Activated B cell treated with CpG ODN at 0.5 μM for 24 hours (primary cell): ENCODE measurements at regions not wholly inside any gene's neighbourhood (a gene's known extent, or its start where the extent isn't known, plus 50 kb on each side); places are given as distances from the start of the nearest gene placed in this dataset.

Experiments used
- ATAC-seq: fragments of 200-7000 bp; cut with Tn5 transposase; one replicate; pipeline ENCODE4 v1.10.0; 2021; ENCODE audit warnings: low read depth, mild to moderate bottlenecking, moderate library complexity
- CTCF ChIA-PET: fragments of 350-600 bp; sonication (Branson Sonifier 250); formaldehyde crosslinking; loops from one replicate; lab custom pipeline; 2021; ENCODE audit warnings: antibody characterized with exemption; lab: Charles Lee
- POLR2A ChIA-PET: fragments of 350-600 bp; sonication (Branson Sonifier 250); formaldehyde crosslinking; loops from one replicate; lab custom pipeline; 2021; ENCODE audit warnings: antibody characterized with exemption; lab: Charles Lee
- DNase-seq: peaks from one replicate; pipeline ENCODE4 v3.0.0; 2022
- H3K27ac Mint-ChIP-seq: one replicate; pipeline ENCODE4 v1.8.0; 2020; ENCODE audit warnings: mixed read lengths
- H3K27me3 Mint-ChIP-seq: one replicate; pipeline ENCODE4 v1.8.0; 2021; ENCODE audit warnings: mixed read lengths
- H3K36me3 Mint-ChIP-seq: one replicate; pipeline ENCODE4 v1.8.0; 2021; ENCODE audit warnings: low read depth, mixed read lengths
- H3K4me1 Mint-ChIP-seq: one replicate; pipeline ENCODE4 v1.8.0; 2021; ENCODE audit warnings: mixed read lengths
- H3K4me3 Mint-ChIP-seq: one replicate; pipeline ENCODE4 v1.8.0; 2020; ENCODE audit warnings: mild to moderate bottlenecking, mixed read lengths
- H3K9me3 Mint-ChIP-seq: one replicate; pipeline ENCODE4 v1.8.0; 2020; ENCODE audit warnings: mixed read lengths
- intact Hi-C: fragments of 100-400 bp; cut with micrococcal nuclease; formaldehyde crosslinking; loops from one replicate; pipeline ENCODE4 v1.15.1; 2024
- TF ChIP-seq, protein P1 (sequence below): fragments of 200-600 bp; IDR thresholded peaks from one replicate; pipeline ENCODE4 v1.8.0; 2022; ENCODE audit warnings: antibody characterized with exemption, mild to moderate bottlenecking

DNA sequence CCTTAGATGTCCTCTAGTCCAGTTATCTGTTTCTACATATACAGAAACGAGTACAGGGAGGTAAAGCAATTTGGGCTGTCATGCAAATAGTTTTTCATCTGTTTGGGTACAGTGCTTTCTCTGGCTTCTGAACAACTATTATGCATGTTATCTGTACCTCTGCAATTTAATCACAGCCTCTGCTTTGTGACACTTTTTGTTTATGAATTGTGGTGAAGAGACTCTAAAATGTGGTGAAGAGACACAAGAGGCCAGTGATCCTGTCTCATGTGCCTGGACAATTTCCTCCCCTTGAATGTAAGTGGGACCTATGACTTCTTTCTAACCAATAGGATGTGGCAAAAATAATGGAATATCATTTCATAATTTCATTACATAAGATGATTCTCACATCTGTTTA lies 130.3 kb upstream of the ARHGAP42 start:
- TF ChIP-seq, protein P1, sequence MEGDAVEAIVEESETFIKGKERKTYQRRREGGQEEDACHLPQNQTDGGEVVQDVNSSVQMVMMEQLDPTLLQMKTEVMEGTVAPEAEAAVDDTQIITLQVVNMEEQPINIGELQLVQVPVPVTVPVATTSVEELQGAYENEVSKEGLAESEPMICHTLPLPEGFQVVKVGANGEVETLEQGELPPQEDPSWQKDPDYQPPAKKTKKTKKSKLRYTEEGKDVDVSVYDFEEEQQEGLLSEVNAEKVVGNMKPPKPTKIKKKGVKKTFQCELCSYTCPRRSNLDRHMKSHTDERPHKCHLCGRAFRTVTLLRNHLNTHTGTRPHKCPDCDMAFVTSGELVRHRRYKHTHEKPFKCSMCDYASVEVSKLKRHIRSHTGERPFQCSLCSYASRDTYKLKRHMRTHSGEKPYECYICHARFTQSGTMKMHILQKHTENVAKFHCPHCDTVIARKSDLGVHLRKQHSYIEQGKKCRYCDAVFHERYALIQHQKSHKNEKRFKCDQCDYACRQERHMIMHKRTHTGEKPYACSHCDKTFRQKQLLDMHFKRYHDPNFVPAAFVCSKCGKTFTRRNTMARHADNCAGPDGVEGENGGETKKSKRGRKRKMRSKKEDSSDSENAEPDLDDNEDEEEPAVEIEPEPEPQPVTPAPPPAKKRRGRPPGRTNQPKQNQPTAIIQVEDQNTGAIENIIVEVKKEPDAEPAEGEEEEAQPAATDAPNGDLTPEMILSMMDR = no peak
- no peaks in the 10 kb centered on the region for H3K9me3 Mint-ChIP-seq
- intact Hi-C loops = no loop called here
- H3K36me3 Mint-ChIP-seq = no peaks in the 10 kb centered on the region
- H3K27me3 Mint-ChIP-seq = no peaks in the 10 kb centered on the region
- ATAC-seq (no peak), DNase-seq (no peak)
- CTCF ChIA-PET = no interaction called here
- no peak overlapping the region for H3K27ac Mint-ChIP-seq
- no peaks in the 10 kb centered on the region for H3K4me1 Mint-ChIP-seq
- no peak overlapping the region for H3K4me3 Mint-ChIP-seq
- POLR2A ChIA-PET = no interaction called here

DNA sequence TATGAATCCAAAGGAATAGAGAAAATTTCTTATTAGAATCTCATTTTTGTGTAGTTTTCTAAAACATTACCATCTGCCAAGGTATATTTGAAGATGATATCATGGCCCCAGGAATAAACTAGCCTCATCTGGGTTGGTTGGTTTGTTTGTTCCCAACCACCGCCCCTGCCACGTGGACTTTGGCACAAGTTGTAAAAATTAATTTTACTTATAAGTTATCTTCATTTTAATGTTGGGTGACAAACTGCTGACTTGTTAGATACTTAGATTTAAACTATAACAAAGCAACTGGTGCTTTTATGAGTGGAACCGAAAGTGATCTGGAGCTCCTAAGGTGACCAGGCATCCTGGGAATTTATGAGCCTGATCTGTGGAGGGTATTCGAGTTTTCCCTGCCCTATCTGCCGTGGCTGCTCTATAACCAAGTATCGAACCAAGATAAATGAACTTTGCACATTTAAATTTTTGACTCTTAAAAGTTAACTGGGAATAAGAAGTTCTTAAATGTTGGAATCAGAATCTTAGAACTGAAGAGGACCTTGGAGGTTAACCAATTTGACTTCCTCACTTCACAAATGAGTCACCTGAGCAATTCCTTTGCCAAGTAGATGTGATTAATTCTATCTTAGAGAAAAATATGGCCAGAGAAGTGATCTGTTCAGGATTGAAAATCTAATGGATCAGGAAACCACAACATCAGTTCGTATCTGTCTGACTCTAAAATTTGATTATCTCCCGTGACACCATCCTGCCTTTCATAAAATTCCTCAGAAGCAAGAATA lies 129.1 kb upstream of the ARHGAP42 start:
- intact Hi-C loops = no loop called here
- H3K4me3 Mint-ChIP-seq = no peak overlapping the region
- no peaks in the 10 kb centered on the region for H3K9me3 Mint-ChIP-seq
- H3K27me3 Mint-ChIP-seq = peaks cover 3% of the 10 kb centered on the region
- CTCF ChIA-PET = no interaction called here
- no peaks in the 10 kb centered on the region for H3K4me1 Mint-ChIP-seq
- no peak for ATAC-seq
- H3K27ac Mint-ChIP-seq = no peak overlapping the region
- TF ChIP-seq, protein P1 = no peak
- POLR2A ChIA-PET = no interaction called here
- H3K36me3 Mint-ChIP-seq = no peaks in the 10 kb centered on the region
- DNase-seq = no peak

DNA sequence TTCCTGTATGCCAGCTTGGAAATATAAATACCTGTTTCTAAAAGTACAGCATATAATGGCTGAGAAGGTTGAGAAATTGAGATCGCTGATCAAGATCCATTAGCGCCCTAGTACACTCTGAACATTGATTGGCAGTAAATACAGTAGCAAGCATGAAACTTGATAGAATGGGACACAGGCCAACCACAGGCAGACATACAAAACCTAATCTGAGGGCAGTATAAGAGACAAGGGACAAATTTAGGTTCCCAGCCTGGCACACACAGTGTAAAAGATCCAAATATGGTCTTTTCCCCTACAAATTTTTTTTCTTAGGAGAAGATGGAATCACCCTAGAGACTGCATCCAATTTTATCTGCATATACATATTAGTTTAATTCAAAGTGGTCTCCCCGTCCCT lies 126.5 kb upstream of the ARHGAP42 start:
- intact Hi-C loops = no loop called here
- no peaks in the 10 kb centered on the region for H3K9me3 Mint-ChIP-seq
- DNase-seq (no peak), ATAC-seq (no peak)
- no peak overlapping the region for H3K4me3 Mint-ChIP-seq
- H3K27ac Mint-ChIP-seq = no peak overlapping the region
- no peaks in the 10 kb centered on the region for H3K36me3 Mint-ChIP-seq
- TF ChIP-seq, protein P1 = no peak
- no peaks in the 10 kb centered on the region for H3K4me1 Mint-ChIP-seq
- POLR2A ChIA-PET = no interaction called here
- H3K27me3 Mint-ChIP-seq = peaks cover 6% of the 10 kb centered on the region
- CTCF ChIA-PET = no interaction called here

DNA sequence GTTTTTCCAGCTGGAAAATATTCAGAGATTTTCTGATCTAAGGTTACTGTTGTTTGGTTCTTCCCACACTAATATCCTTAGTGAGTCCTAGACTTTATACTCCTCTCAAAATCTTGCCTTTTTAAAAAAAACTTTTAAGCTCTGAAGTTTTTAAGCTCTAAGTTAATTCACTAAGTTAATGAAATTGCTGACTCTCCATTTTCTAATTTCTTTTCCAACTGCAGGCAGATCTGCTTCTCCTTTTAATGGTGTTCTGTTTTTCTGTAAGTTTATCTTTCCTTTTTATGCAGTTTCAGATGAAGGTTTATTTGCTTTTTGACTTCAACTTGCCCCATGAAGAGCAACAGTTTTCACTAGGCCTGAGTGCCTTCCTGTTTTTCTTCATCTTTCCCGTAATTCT lies 125.8 kb upstream of the ARHGAP42 start:
- TF ChIP-seq, protein P1 = no peak
- H3K27ac Mint-ChIP-seq = no peak overlapping the region
- ATAC-seq (no peak), DNase-seq (no peak)
- intact Hi-C loops = no loop called here
- ChIA-PET CTCF (no interaction called here), POLR2A (no interaction called here)
- no peaks in the 10 kb centered on the region for H3K9me3 Mint-ChIP-seq
- H3K4me1 Mint-ChIP-seq = no peaks in the 10 kb centered on the region
- H3K36me3 Mint-ChIP-seq = no peaks in the 10 kb centered on the region
- no peak overlapping the region for H3K4me3 Mint-ChIP-seq
- H3K27me3 Mint-ChIP-seq = peaks cover 6% of the 10 kb centered on the region

DNA sequence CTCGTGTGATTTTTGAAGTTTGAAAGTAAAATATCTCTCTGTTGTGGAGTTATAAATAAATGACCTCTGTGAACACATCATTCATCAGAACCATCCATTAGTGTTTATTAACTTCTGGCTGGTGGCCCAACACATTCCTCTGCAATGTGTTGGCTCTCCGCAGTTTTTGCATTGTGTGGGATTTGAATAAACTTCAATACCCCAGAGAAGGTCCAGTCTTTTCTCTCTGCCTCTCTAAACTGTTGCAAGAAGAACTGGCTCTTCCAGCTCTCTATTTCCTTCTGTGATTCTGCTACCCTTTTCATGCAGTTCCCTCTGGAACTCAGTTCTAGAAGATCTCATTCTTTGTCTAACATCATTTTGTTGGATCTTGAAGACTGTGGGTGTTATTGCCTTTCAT lies 125.0 kb upstream of the ARHGAP42 start:
- ATAC-seq = no peak
- ChIA-PET POLR2A (no interaction called here), CTCF (no interaction called here)
- TF ChIP-seq, protein P1 = no peak
- Mint-ChIP-seq H3K9me3 (no peaks in the 10 kb centered on the region), H3K27ac (no peak overlapping the region), H3K36me3 (no peaks in the 10 kb centered on the region), H3K27me3 (peaks cover 10% of the 10 kb centered on the region), H3K4me1 (no peaks in the 10 kb centered on the region), H3K4me3 (no peak overlapping the region)
- intact Hi-C loops = no loop called here
- DNase-seq = no peak
